ENCODE measurements at regions not wholly inside any gene's neighbourhood (a gene's known extent, or its start where the extent isn't known, plus 50 kb on each side); places are given as distances from the start of the nearest gene placed in this dataset.
"Not testable (repeated sequence)": the region's sequence is repeated elsewhere in the genome, so short reads cannot be mapped to it uniquely, and the experiment has no call there.

GRCh38 chr2:43074592-43075053, 151.8 kb downstream of the ZFP36L2 start:
- no peak for DNase-seq

GRCh38 chr2:43074052-43074451, 152.4 kb downstream of the ZFP36L2 start:
- no peak for DNase-seq

- no peak for DNase-seq
Observed at GRCh38 chr2:43073401-43073825, 153.0 kb downstream of the ZFP36L2 start.

- no peak for DNase-seq
Observed at GRCh38 chr2:43071599-43072550, 154.5 kb downstream of the ZFP36L2 start.

GRCh38 chr2:43070676-43071502, 155.5 kb downstream of the ZFP36L2 start:
- DNase-seq = no peak

- DNase-seq = no peak
Observed at GRCh38 chr2:43070030-43070429, 156.4 kb downstream of the ZFP36L2 start.

- no peak for DNase-seq
Observed at GRCh38 chr2:43068631-43069517, 157.5 kb downstream of the ZFP36L2 start.

GRCh38 chr2:43068041-43068533, 158.3 kb downstream of the ZFP36L2 start:
- DNase-seq = peak in 5 of 51 donors; percentile 32 to 48 (median 41)

- no peak for DNase-seq
Observed at GRCh38 chr2:43067254-43068040, 159.0 kb downstream of the ZFP36L2 start.

- not testable (repeated sequence) for DNase-seq
Observed at GRCh38 chr2:43066541-43067253, 159.7 kb downstream of the ZFP36L2 start.

GRCh38 chr2:43065871-43066270, 160.5 kb downstream of the ZFP36L2 start:
- DNase-seq = no peak

GRCh38 chr2:43065036-43065435, 161.4 kb downstream of the ZFP36L2 start:
- DNase-seq = no peak

- not testable (repeated sequence) for DNase-seq
Observed at GRCh38 chr2:43063096-43063495, 163.3 kb downstream of the ZFP36L2 start.

GRCh38 chr2:43062058-43062457, 164.3 kb downstream of the ZFP36L2 start:
- DNase-seq = no peak

GRCh38 chr2:43060390-43061016, 165.9 kb downstream of the ZFP36L2 start:
- no peak for DNase-seq

- DNase-seq = peak in 42 of 51 donors; percentile 12 to 89 (median 72)
Observed at GRCh38 chr2:43059183-43059897, 167.1 kb downstream of the ZFP36L2 start.

- no peak for DNase-seq
Observed at GRCh38 chr2:43058726-43059110, 167.7 kb downstream of the ZFP36L2 start.

All from hypothalamus (tissue), 51 donors.